HFFc6 (cell line): ENCODE measurements at regions not wholly inside any gene's neighbourhood (a gene's known extent, or its start where the extent isn't known, plus 50 kb on each side); places are given as distances from the start of the nearest gene placed in this dataset.
"Not testable (repeated sequence)": the region's sequence is repeated elsewhere in the genome, so short reads cannot be mapped to it uniquely, and the experiment has no call there.

Experiments
- DNase-seq: peaks from one replicate; pipeline ENCODE4 v3.0.0-alpha.2; 2018
- H3K27ac Mint-ChIP-seq: 2 replicates; pipeline ENCODE4 v1.8.0; 2020; ENCODE audit warnings: mild to moderate bottlenecking, mixed read lengths
- H3K27me3 Mint-ChIP-seq: 2 replicates; pipeline ENCODE4 v1.8.0; 2021; ENCODE audit warnings: mild to moderate bottlenecking, moderate library complexity, mixed read lengths; ENCODE audit not compliant: insufficient read depth
- H3K36me3 Mint-ChIP-seq: 2 replicates; pipeline ENCODE4 v1.8.0; 2021; ENCODE audit warnings: low read depth, mixed read lengths
- H3K4me1 Mint-ChIP-seq: 2 replicates; pipeline ENCODE4 v1.8.0; 2020; ENCODE audit warnings: low read depth, mixed read lengths
- H3K4me3 Mint-ChIP-seq: 2 replicates; pipeline ENCODE4 v1.8.0; 2020; ENCODE audit warnings: mild to moderate bottlenecking, moderate library complexity, mixed read lengths
- H3K9me3 Mint-ChIP-seq: 2 replicates; pipeline ENCODE4 v1.8.0; 2020; ENCODE audit warnings: mild to moderate bottlenecking, mixed read lengths
- CTCF ChIP-seq: fragments of 200-600 bp; sonication (generic); IDR thresholded peaks from 2 replicates; pipeline ENCODE4 v1.5.0; 2021; ENCODE audit warnings: antibody characterized with exemption, mild to moderate bottlenecking

GRCh38 chr4:183044924-183045640 lies 54.0 kb upstream of the WWC2 start:
- not testable (repeated sequence) for H3K36me3 Mint-ChIP-seq, DNase-seq, H3K4me3 Mint-ChIP-seq, H3K27ac Mint-ChIP-seq, H3K27me3 Mint-ChIP-seq, H3K4me1 Mint-ChIP-seq
- H3K9me3 Mint-ChIP-seq = peaks cover 10% of the 10 kb centered on the region

DNA sequence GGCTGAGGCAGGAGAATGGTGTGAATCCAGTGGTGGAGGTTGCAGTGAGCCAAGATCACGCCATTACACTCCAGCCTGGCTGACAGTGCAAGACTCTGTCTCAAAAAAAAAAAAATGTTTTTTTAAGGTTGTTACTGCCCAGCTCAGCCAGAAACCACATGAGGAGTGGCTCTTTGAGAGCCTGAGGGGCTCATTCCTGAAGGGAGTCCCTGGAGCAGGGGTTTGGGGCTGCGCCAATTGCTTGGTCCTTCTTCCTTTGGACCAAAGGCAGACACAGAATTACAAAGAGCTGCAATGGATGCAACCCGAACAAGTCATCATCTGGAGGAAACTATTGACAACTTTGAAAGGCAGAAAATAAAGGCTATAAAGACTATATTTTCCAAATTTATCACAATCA lies 60.6 kb upstream of the WWC2 start:
- DNase-seq = no peak
- Mint-ChIP-seq H3K4me3 (no peak overlapping the region), H3K36me3 (no peaks in the 10 kb centered on the region), H3K27ac (no peak overlapping the region), H3K9me3 (no peaks in the 10 kb centered on the region), H3K27me3 (peaks cover 28% of the 10 kb centered on the region), H3K4me1 (peaks cover 18% of the 10 kb centered on the region)
- no peak for TF ChIP-seq CTCF

- Mint-ChIP-seq H3K9me3 (no peaks in the 10 kb centered on the region), H3K4me3 (no peak overlapping the region), H3K4me1 (peaks cover 11% of the 10 kb centered on the region), H3K36me3 (no peaks in the 10 kb centered on the region), H3K27me3 (peaks cover 31% of the 10 kb centered on the region), H3K27ac (no peak overlapping the region)
- no peak for TF ChIP-seq CTCF
- no peak for DNase-seq
Measured at GRCh38 chr4:183035726-183036415, 63.2 kb upstream of the WWC2 start.

DNA sequence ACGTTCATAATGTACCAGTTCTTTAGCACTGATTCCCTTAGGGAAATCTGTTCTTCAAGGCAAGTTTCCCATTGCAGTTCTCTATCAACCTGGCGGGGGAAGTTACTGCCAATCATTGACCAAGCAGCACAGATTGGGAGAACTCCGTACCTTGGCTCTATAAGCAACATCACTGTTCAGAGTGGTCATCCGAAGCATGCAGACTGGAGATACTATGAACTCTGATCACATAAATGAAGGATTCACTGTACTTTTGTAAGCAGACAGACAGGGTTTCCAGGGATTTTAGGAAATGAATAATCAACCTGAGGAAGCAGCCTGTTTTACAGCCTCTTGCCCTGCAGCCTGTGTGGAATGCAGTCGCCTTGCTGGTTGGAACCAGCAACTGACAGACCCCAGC lies 63.8 kb upstream of the WWC2 start:
- TF ChIP-seq CTCF = no peak
- H3K27ac Mint-ChIP-seq = no peak overlapping the region
- DNase-seq = no peak
- H3K4me3 Mint-ChIP-seq = no peak overlapping the region
- H3K9me3 Mint-ChIP-seq = no peaks in the 10 kb centered on the region
- peaks cover 11% of the 10 kb centered on the region for H3K4me1 Mint-ChIP-seq
- no peaks in the 10 kb centered on the region for H3K36me3 Mint-ChIP-seq
- peaks cover 31% of the 10 kb centered on the region for H3K27me3 Mint-ChIP-seq

DNA sequence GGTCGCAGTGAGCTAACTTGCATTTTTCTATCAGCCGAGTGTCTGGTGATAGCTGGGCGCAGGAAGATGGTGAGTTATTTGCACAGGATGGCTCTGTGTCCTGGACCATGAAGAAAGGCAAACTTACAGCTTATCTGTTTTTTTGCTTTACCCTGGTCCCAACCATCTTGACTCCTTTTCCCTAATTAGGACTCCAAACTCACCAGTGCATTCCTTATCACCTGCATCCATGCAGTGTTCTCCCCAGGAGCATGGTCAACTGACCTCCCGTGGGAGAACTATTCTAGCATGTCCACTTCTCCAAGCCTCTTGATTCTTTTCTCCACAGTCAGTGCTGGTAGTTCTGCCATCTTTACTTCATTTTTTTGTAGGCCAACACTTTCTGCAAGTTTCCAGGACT lies 68.2 kb upstream of the WWC2 start:
- Mint-ChIP-seq H3K36me3 (no peaks in the 10 kb centered on the region), H3K4me3 (no peak overlapping the region), H3K9me3 (no peaks in the 10 kb centered on the region), H3K4me1 (peaks cover 9% of the 10 kb centered on the region), H3K27ac (no peak overlapping the region), H3K27me3 (peaks cover 12% of the 10 kb centered on the region)
- TF ChIP-seq CTCF = no peak
- no peak for DNase-seq

DNA sequence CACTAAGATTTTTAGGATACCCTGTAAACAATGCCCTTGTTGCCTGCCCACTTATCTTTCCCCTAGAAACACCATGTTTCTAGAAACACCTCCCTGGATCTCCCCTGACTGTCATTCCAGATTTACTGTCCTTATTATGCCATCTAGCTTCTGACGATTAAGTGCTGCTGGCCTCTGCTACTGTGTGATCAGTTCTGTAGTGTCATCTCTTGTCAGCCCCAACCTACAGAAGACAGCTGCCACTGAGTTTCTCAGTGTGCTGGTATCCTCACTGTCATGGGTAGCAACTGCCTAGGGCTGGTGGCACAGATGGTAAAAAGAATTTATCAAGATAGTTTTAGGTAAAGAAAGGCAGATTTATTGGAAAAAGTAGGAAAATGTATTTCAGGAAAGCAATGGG lies 68.7 kb upstream of the WWC2 start:
- no peak for TF ChIP-seq CTCF
- Mint-ChIP-seq H3K9me3 (no peaks in the 10 kb centered on the region), H3K27ac (no peak overlapping the region), H3K4me3 (no peak overlapping the region), H3K36me3 (no peaks in the 10 kb centered on the region), H3K4me1 (peaks cover 6% of the 10 kb centered on the region), H3K27me3 (peaks cover 11% of the 10 kb centered on the region)
- DNase-seq = no peak
